Karpas-422 (cell line): ENCODE measurements at regions not wholly inside any gene's neighbourhood (a gene's known extent, or its start where the extent isn't known, plus 50 kb on each side); places are given as distances from the start of the nearest gene placed in this dataset.
"Not testable (repeated sequence)": the region's sequence is repeated elsewhere in the genome, so short reads cannot be mapped to it uniquely, and the experiment has no call there.

Experiments used
- DNase-seq: peaks from one replicate; pipeline ENCODE4 v3.0.0-alpha.2; 2015
- H2AFZ ChIP-seq: fragments of 200-600 bp; sonication (generic); 2 replicates; pipeline ENCODE4 v1.6.1; 2014; ENCODE audit warnings: antibody characterized with exemption, low read length, mixed read lengths
- H3K27ac ChIP-seq: fragments of 200-600 bp; sonication (generic); 2 replicates; pipeline ENCODE4 v1.5.1; 2014; ENCODE audit warnings: mild to moderate bottlenecking, low read length, moderate library complexity
- H3K27me3 ChIP-seq: fragments of 200-600 bp; sonication (generic); 2 replicates; pipeline ENCODE4 v1.6.1; 2014; ENCODE audit warnings: low read length, mixed read lengths
- H3K36me3 ChIP-seq: fragments of 200-600 bp; sonication (generic); 2 replicates; pipeline ENCODE4 v1.6.1; 2014; ENCODE audit warnings: low read length, mixed read lengths; ENCODE audit not compliant: insufficient read depth
- H3K4me1 ChIP-seq: fragments of 200-600 bp; sonication (generic); 2 replicates; pipeline ENCODE4 v1.6.1; 2014; ENCODE audit warnings: mild to moderate bottlenecking, low read length, mixed read lengths
- H3K4me2 ChIP-seq: fragments of 200-600 bp; sonication (generic); 2 replicates; pipeline ENCODE4 v1.6.1; 2014; ENCODE audit warnings: low read length, low read depth, mild to moderate bottlenecking; ENCODE audit not compliant: poor library complexity, severe bottlenecking
- H3K4me3 ChIP-seq: fragments of 200-600 bp; sonication (generic); 2 replicates; pipeline ENCODE4 v1.5.1; 2014; ENCODE audit warnings: mild to moderate bottlenecking, antibody characterized with exemption, low read length, mixed read lengths
- H3K79me2 ChIP-seq: fragments of 200-600 bp; sonication (generic); 2 replicates; pipeline ENCODE4 v1.6.1; 2014; ENCODE audit warnings: mild to moderate bottlenecking, low read length, mixed read lengths
- H3K9ac ChIP-seq: fragments of 200-600 bp; sonication (generic); 2 replicates; pipeline ENCODE4 v1.6.0; 2014; ENCODE audit warnings: low read length
- H3K9me2 ChIP-seq: fragments of 200-600 bp; sonication (generic), shearing (Covaris generic); replicated peaks from 2 replicates; pipeline ENCODE4 v1.6.0; 2014; ENCODE audit warnings: mild to moderate bottlenecking, low read length, moderate library complexity; ENCODE audit not compliant: insufficient read depth
- H3K9me3 ChIP-seq: fragments of 300-700, 200-600 bp; sonication (generic); 2 replicates; pipeline ENCODE4 v1.6.1; 2014; ENCODE audit warnings: low read length, mixed read lengths
- H4K20me1 ChIP-seq: fragments of 200-600 bp; sonication (generic); 2 replicates; pipeline ENCODE4 v1.6.1; 2014; ENCODE audit warnings: mild to moderate bottlenecking, antibody characterized with exemption, low read length, low read depth; ENCODE audit not compliant: insufficient read depth

DNA sequence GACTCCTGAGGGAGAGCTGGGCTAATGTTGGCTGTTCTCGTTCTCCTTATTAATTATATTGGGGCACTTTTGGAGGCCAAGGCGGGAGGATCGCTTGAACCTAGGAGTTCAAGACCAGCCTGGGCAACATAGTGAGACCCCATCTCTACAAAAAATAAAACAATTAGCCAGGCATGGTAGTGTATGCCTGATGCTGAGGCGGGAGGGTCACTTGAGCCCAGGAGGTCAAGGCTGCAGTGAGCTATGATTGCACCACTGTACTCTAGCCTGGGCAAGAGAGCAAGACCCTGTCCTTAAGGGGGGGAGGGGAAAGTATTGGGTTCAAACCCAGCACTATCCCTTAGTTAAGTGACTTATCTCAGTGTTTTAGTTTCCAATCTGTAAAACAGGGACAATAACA, 70.0 kb upstream of the NBPF3 start:
- Histone ChIP-seq H3K9me2 (no peaks in the 10 kb centered on the region), H3K4me3 (no peak overlapping the region)

DNA sequence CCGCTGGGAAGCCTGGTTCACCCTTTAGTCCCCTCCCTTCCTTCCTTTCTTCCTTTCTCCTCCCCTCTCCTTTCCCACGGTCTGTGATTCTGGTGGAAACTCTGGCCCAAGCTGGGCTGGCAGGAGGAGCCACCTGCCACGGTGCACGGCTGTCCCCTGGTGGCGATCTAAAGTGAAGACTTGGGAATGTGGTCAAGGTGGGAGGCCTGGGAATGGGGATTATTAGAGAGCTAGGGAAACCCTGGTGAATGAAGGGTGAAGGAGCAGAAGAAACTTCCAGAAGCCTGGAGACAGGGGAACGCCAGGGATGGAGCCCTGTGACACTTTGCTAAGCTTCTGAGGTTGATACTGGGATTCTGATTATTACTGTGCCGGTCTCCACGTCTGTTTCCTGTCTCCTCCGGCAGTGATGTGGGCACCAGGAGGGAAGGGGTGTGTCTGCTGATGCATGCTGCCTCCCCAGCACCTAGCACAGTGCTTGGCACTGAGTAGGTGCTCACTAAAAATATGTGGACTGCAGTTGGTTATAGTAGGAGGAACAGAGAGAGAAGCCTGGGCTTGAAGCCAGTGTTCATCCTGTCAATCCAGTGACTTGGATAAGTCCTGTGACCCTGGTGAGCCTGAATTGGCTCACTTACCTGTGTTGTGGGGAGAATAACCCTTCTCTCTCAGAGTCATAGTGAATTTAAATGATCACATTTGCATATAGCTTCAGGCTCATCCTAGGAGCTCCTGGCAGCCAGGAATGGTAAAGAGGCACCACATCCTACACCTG, 71.2 kb upstream of the NBPF3 start:
- Histone ChIP-seq H3K36me3 (no peaks in the 10 kb centered on the region), H3K9me2 (no peaks in the 10 kb centered on the region), H3K27me3 (no peaks in the 10 kb centered on the region), H3K9me3 (no peaks in the 10 kb centered on the region), H3K27ac (no peak overlapping the region), H2AFZ (no peak overlapping the region), H3K4me1 (peaks cover 25% of the 10 kb centered on the region), H3K4me2 (peak overlapping the region; percentile 29), H4K20me1 (no peaks in the 10 kb centered on the region), H3K79me2 (no peaks in the 10 kb centered on the region), H3K4me3 (no peak overlapping the region), H3K9ac (no peak overlapping the region)
- DNase-seq = peak; percentile 67

More for the DNA sequence above, 70.0 kb upstream of the NBPF3 start:
- H3K4me2 ChIP-seq = no peak overlapping the region
- H3K27ac ChIP-seq = no peak overlapping the region
- H3K9me3 ChIP-seq = no peaks in the 10 kb centered on the region
- H3K9ac ChIP-seq = no peak overlapping the region
- H3K4me1 ChIP-seq = peaks cover 21% of the 10 kb centered on the region
- H3K79me2 ChIP-seq = no peaks in the 10 kb centered on the region
- no peak overlapping the region for H2AFZ ChIP-seq
- no peak for DNase-seq
- no peaks in the 10 kb centered on the region for H3K36me3 ChIP-seq
- H4K20me1 ChIP-seq = no peaks in the 10 kb centered on the region
- H3K27me3 ChIP-seq = no peaks in the 10 kb centered on the region

DNA sequence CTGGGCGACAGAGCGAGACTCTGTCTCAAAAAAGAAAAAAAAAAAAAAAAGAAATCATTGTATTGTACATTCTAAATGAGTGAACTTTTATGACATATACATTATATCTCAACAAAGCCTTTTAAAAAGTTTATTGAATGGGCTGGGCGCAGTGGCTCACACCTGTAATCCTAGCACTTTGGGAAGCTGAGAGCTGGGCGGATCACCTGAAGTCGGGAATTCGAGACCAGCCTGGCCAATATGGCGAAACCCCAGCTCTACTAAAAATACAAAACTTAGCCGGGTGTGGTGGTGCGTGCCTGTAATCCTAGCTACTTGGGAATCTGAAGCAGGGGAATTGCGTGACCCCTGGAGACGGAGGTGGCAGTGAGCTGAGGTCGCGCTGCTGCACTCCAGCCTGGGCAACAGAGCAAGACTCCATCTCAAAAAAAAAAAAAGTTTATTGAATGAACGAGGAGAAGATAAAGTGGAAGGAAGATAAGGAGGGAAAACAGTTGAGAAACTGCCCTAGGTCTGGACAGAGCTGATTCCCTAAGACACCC, 71.9 kb upstream of the NBPF3 start:
- not testable (repeated sequence) for H3K4me3 ChIP-seq, H3K79me2 ChIP-seq, H3K9me3 ChIP-seq, H3K27ac ChIP-seq, H4K20me1 ChIP-seq, H2AFZ ChIP-seq, DNase-seq, H3K27me3 ChIP-seq, H3K9me2 ChIP-seq, H3K9ac ChIP-seq, H3K36me3 ChIP-seq
- H3K4me1 ChIP-seq = peaks cover 25% of the 10 kb centered on the region
- H3K4me2 ChIP-seq = peak overlapping the region; percentile 29

DNA sequence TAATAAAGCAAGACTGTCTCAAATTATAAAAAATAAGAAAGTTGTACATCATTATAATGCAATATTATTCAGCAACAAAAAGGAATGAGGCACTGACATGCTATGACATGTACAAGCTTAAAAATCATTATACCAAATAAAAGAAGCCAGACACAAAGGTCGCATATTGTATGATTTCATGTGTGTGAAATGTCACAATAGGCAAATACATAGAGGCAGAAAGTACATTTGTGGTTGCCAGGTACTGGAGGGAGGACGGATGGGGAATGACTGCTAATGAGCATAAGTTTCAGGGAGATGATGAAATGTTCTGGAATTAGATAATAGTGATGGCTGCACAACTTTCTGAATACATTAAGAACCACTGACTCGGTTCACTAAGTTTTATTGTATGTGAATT, 73.6 kb upstream of the NBPF3 start:
- Histone ChIP-seq H3K4me1 (peaks cover 18% of the 10 kb centered on the region), H3K36me3 (no peaks in the 10 kb centered on the region), H3K4me2 (no peak overlapping the region), H2AFZ (no peak overlapping the region), H3K9ac (no peak overlapping the region), H3K27ac (no peak overlapping the region), H3K4me3 (no peak overlapping the region), H3K79me2 (no peaks in the 10 kb centered on the region), H3K9me3 (no peaks in the 10 kb centered on the region), H3K27me3 (no peaks in the 10 kb centered on the region), H4K20me1 (no peaks in the 10 kb centered on the region), H3K9me2 (no peaks in the 10 kb centered on the region)
- no peak for DNase-seq

DNA sequence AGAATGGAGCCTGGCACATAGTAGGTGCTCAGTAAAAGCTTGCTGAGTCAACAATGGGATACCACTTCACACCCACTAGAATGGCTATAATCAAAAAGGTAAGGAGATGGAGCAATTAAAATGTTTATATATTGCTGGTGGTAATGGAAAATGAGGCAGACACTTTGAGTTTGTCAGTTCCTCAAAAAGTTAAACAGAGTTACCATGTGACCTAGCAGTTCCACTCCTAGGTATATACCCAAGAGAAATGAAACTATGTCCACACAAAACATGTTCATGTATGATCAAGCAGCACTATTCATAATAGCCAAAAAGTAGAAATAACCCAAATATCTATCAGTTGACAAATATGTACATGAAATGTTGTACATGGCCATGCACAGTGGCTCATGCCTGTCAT, 74.8 kb upstream of the ECE1 start:
- no peak overlapping the region for H2AFZ ChIP-seq
- DNase-seq = no peak
- no peak overlapping the region for H3K9ac ChIP-seq
- H3K4me3 ChIP-seq = no peak overlapping the region
- no peaks in the 10 kb centered on the region for H3K9me3 ChIP-seq
- no peaks in the 10 kb centered on the region for H3K79me2 ChIP-seq
- H4K20me1 ChIP-seq = no peaks in the 10 kb centered on the region
- H3K27me3 ChIP-seq = no peaks in the 10 kb centered on the region
- H3K36me3 ChIP-seq = no peaks in the 10 kb centered on the region
- H3K27ac ChIP-seq = no peak overlapping the region
- H3K9me2 ChIP-seq = no peaks in the 10 kb centered on the region
- no peak overlapping the region for H3K4me2 ChIP-seq
- H3K4me1 ChIP-seq = peaks cover 18% of the 10 kb centered on the region

DNA sequence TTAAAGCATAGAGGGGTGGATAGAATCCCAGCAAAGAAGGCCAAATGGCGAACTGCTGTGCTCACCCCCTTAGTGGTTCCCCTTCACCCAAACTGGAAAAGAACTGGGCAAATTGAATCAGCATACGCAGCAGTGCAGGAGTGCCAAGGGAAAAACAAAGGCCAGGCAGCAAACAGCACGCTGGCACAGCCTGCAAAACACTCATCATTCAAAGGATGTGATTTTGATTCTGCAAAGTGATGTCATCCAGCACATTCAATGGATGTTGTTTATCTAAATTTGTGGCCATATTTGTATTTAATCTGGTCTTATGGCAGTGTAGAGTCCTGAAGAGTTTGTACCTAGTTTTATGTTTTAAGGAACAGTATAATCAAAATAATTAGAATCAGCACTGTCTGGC, 71.8 kb upstream of the ECE1 start:
- H4K20me1 ChIP-seq = no peaks in the 10 kb centered on the region
- no peaks in the 10 kb centered on the region for H3K27me3 ChIP-seq
- no peak overlapping the region for H2AFZ ChIP-seq
- no peaks in the 10 kb centered on the region for H3K36me3 ChIP-seq
- peaks cover 6% of the 10 kb centered on the region for H3K4me1 ChIP-seq
- no peak overlapping the region for H3K4me3 ChIP-seq
- no peak overlapping the region for H3K27ac ChIP-seq
- no peaks in the 10 kb centered on the region for H3K79me2 ChIP-seq
- H3K9ac ChIP-seq = no peak overlapping the region
- DNase-seq = no peak
- H3K9me2 ChIP-seq = no peaks in the 10 kb centered on the region
- no peak overlapping the region for H3K4me2 ChIP-seq
- no peaks in the 10 kb centered on the region for H3K9me3 ChIP-seq

DNA sequence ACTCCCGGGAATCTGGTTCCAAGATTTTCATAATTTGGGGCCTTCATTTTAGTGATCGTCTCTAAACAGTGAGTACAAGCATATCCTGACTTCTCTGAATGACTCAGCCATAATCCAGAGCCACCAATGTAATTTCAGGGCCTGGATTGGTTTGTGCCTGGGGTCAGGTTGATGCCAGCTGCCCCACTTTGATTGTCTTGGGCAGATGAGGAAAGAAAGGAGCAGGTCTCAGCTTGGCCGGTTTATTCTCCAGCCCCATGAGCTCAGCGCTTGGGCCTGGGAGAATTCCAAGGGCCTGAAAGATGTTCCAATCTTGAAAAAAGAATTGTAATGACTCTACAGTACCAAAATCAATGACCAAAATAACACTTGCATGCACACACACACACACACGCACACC, 71.2 kb upstream of the ECE1 start:
- Histone ChIP-seq H3K4me2 (no peak overlapping the region), H3K4me3 (no peak overlapping the region), H3K36me3 (no peaks in the 10 kb centered on the region), H3K27ac (no peak overlapping the region), H4K20me1 (no peaks in the 10 kb centered on the region), H3K27me3 (no peaks in the 10 kb centered on the region), H2AFZ (no peak overlapping the region), H3K79me2 (no peaks in the 10 kb centered on the region), H3K9me2 (no peaks in the 10 kb centered on the region), H3K9ac (no peak overlapping the region), H3K4me1 (peaks cover 6% of the 10 kb centered on the region), H3K9me3 (no peaks in the 10 kb centered on the region)
- no peak for DNase-seq

DNA sequence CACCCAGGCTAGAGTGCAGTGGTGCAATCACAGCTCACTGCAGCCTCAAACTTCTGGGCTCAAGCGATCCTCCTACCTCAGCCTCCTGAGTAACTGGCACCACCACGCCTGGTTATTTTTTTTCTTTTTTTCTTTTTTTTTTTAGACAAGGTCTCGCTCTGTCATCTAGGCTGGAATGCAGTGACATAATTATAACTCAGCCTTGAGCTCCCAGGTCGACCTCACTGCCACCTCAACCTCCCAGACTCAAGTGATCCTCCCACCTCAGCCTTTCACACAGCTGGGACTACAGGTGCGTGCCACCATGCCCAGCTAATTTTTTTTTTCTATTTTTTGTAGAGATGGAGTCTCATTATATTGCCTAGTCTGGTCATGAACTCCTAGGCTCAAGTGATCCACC, 66.9 kb upstream of the ECE1 start:
- H3K4me2 ChIP-seq = no peak overlapping the region
- no peaks in the 10 kb centered on the region for H3K9me3 ChIP-seq
- H3K27me3 ChIP-seq = no peaks in the 10 kb centered on the region
- H2AFZ ChIP-seq = no peak overlapping the region
- no peak overlapping the region for H3K27ac ChIP-seq
- no peaks in the 10 kb centered on the region for H3K9me2 ChIP-seq
- H3K36me3 ChIP-seq = no peaks in the 10 kb centered on the region
- H3K4me1 ChIP-seq = no peaks in the 10 kb centered on the region
- H3K9ac ChIP-seq = no peak overlapping the region
- no peaks in the 10 kb centered on the region for H4K20me1 ChIP-seq
- H3K4me3 ChIP-seq = no peak overlapping the region
- H3K79me2 ChIP-seq = no peaks in the 10 kb centered on the region
- no peak for DNase-seq
